Stomach (tissue), 8 donors: ENCODE measurements at regions not wholly inside any gene's neighbourhood (a gene's known extent, or its start where the extent isn't known, plus 50 kb on each side); places are given as distances from the start of the nearest gene placed in this dataset.

ENCODE experiments used
- DNase-seq, 2 donors: peaks; one replicate each; pipeline versions ENCODE4 v3.0.0 to v3.0.0-alpha.2; 2013 to 2019
- H3K27ac ChIP-seq, 5 donors: fragments of 200-600 bp in 4 of 5; sonication (generic) in 4 of 5; one replicate each; pipeline ENCODE4 v1.5.1; 2013 to 2019; ENCODE audit warnings: mild to moderate bottlenecking in 1 of 5, moderate library complexity in 1 of 5
- H3K27me3 ChIP-seq, 3 donors: fragments of 200-600 bp; sonication (generic); one replicate each; pipeline ENCODE4 v1.5.1; 2017 to 2019; ENCODE audit warnings: mixed run types in 1 of 3
- H3K36me3 ChIP-seq, 4 donors: fragments of 200-600 bp; sonication (generic); 1 replicate in 3 of 4; 2 replicates in 1 of 4; pipeline ENCODE4 v1.5.1; 2016 to 2019
- H3K4me1 ChIP-seq, 4 donors: fragments of 200-600 bp; sonication (generic); one replicate each; pipeline ENCODE4 v1.5.1; 2016 to 2019
- H3K4me3 ChIP-seq, 4 donors: fragments of 200-600 bp; sonication (generic) in 3 of 4; one replicate each; pipeline ENCODE4 v1.5.1; 2016 to 2019; ENCODE audit warnings: mild to moderate bottlenecking in 1 of 4
- H3K9me3 ChIP-seq, 4 donors: fragments of 200-600 bp; sonication (generic); one replicate each; pipeline ENCODE4 v1.5.1; 2016 to 2019
- EP300 ChIP-seq: sonication (generic); formaldehyde crosslinking; IDR thresholded peaks from one replicate; pipeline ENCODE4 v1.6.1; 2017; ENCODE audit warnings: antibody characterized with exemption
- POLR2A ChIP-seq, 4 donors: fragments of 450-650 bp; IDR thresholded peaks; one replicate each; pipeline ENCODE4 v1.6.1; 2016; ENCODE audit warnings: antibody characterized with exemption in 4 of 4, control low read depth in 2 of 4, mild to moderate bottlenecking in 1 of 4, moderate library complexity in 1 of 4
- POLR2AphosphoS5 ChIP-seq, 3 donors: sonication (generic); formaldehyde crosslinking; IDR thresholded peaks; one replicate each; pipeline ENCODE4 v1.6.1; 2016; ENCODE audit warnings: antibody characterized with exemption in 3 of 3
- WGBS, 5 donors: extraction: QIAGEN DNeasy Blood & Tissue Kit in 3 of 5; methylation state at CpG; one replicate each; pipeline versions ENCODE4 v1.1.5 to v1.1.7; 2013 to 2018; 5-methylcytosine and 5-hydroxymethylcytosine counted together
- intact Hi-C: fragments of 100-400 bp; cut with DNase I; formaldehyde crosslinking; loops from one replicate; pipeline ENCODE4 v1.15.1; 2023; ENCODE audit warnings: low total_unique reads
- TF ChIP-seq, protein P1 (sequence below), 7 experiments: fragments of 450-650 bp in 4 of 7; fragments of 200-600 bp in 3 of 7; sonication (generic) in 3 of 7; IDR thresholded peaks; one replicate each; pipeline ENCODE4 v1.5.1; 2016 to 2019; ENCODE audit warnings: antibody characterized with exemption in 7 of 7, control low read depth in 2 of 7, mild to moderate bottlenecking in 1 of 7
- donor health status: healthy with polysubstance abuse.
- donor health status: Bipolar disorder and iron deficiency.
- donor health status: healthy.

- WGBS, 5 donors = 55 to 77% (median 71%) methylated on average over 2 of the region's 2 CpGs
- Histone ChIP-seq H3K4me3 (no peak overlapping the region), H3K9me3 (no peaks in the 10 kb centered on the region), H3K4me1 (no peaks in the 10 kb centered on the region), H3K27ac (no peak overlapping the region), H3K36me3 (no peaks in the 10 kb centered on the region), H3K27me3 (no peaks in the 10 kb centered on the region)
- no peak for TF ChIP-seq EP300
- DNase-seq = peak in 1 of 2 donors; percentile 19
- intact Hi-C loops = no loop called here
Measured at GRCh38 chr4:108527723-108528122, 92.7 kb upstream of the RPL34 start.

- no peak for DNase-seq
- Histone ChIP-seq H3K9me3 (no peaks in the 10 kb centered on the region), H3K27me3 (no peaks in the 10 kb centered on the region), H3K27ac (no peak overlapping the region), H3K4me1 (no peaks in the 10 kb centered on the region), H3K36me3 (no peaks in the 10 kb centered on the region), H3K4me3 (no peak overlapping the region)
- TF ChIP-seq EP300 (no peak), POLR2AphosphoS5 (IDR thresholded peaks at IDR 0.05) (no peak), POLR2A (IDR thresholded peaks at IDR 0.05) (no peak)
- TF ChIP-seq, protein P1, sequence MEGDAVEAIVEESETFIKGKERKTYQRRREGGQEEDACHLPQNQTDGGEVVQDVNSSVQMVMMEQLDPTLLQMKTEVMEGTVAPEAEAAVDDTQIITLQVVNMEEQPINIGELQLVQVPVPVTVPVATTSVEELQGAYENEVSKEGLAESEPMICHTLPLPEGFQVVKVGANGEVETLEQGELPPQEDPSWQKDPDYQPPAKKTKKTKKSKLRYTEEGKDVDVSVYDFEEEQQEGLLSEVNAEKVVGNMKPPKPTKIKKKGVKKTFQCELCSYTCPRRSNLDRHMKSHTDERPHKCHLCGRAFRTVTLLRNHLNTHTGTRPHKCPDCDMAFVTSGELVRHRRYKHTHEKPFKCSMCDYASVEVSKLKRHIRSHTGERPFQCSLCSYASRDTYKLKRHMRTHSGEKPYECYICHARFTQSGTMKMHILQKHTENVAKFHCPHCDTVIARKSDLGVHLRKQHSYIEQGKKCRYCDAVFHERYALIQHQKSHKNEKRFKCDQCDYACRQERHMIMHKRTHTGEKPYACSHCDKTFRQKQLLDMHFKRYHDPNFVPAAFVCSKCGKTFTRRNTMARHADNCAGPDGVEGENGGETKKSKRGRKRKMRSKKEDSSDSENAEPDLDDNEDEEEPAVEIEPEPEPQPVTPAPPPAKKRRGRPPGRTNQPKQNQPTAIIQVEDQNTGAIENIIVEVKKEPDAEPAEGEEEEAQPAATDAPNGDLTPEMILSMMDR (IDR thresholded peaks at IDR 0.05) = no peak
- intact Hi-C loops = no loop called here
- WGBS, 5 donors = 80 to 95% (median 86%) methylated on average over 1 of the region's 1 CpG
Measured at GRCh38 chr4:108520807-108521206, 99.6 kb upstream of the RPL34 start.

GRCh38 chr4:108519911-108520601 lies 100.3 kb upstream of the RPL34 start:
- Histone ChIP-seq H3K36me3 (no peaks in the 10 kb centered on the region), H3K4me3 (no peak overlapping the region), H3K27ac (no peak overlapping the region), H3K27me3 (peaks cover 0 to under 1% (median 0%) of the 10 kb centered on the region in 3 donors), H3K4me1 (no peaks in the 10 kb centered on the region), H3K9me3 (no peaks in the 10 kb centered on the region)
- no peak for TF ChIP-seq POLR2A (IDR thresholded peaks at IDR 0.05)
- no peak for TF ChIP-seq EP300
- TF ChIP-seq, protein P1 (IDR thresholded peaks at IDR 0.05) = no peak
- no peak for TF ChIP-seq POLR2AphosphoS5 (IDR thresholded peaks at IDR 0.05)
- no peak for DNase-seq
- intact Hi-C loops = no loop called here
- 65 to 79% (median 67%) methylated on average over 4 of the region's 4 CpGs for WGBS, 5 donors

- no peaks in the 10 kb centered on the region for H3K9me3 ChIP-seq
Measured at GRCh38 chr4:108519208-108519833, 101.1 kb upstream of the RPL34 start.

More at GRCh38 chr4:108519208-108519833, 101.1 kb upstream of the RPL34 start:
- Histone ChIP-seq H3K27ac (no peak overlapping the region), H3K4me1 (no peaks in the 10 kb centered on the region), H3K4me3 (no peak overlapping the region), H3K27me3 (peaks cover 0 to 8% (median under 1%) of the 10 kb centered on the region in 3 donors), H3K36me3 (no peaks in the 10 kb centered on the region)
- no peak for DNase-seq
- intact Hi-C loops = no loop called here
- TF ChIP-seq EP300 (no peak), POLR2A (IDR thresholded peaks at IDR 0.05) (no peak), POLR2AphosphoS5 (IDR thresholded peaks at IDR 0.05) (no peak)
- TF ChIP-seq, protein P1 (IDR thresholded peaks at IDR 0.05) = no peak
